HPDE6-E6E7 (cell line): ENCODE measurements at regions not wholly inside any gene's neighbourhood (a gene's known extent, or its start where the extent isn't known, plus 50 kb on each side); places are given as distances from the start of the nearest gene placed in this dataset.
"Not testable (repeated sequence)": the region's sequence is repeated elsewhere in the genome, so short reads cannot be mapped to it uniquely, and the experiment has no call there.

ENCODE experiments used
- DNase-seq: peaks from one replicate; pipeline ENCODE4 v3.0.0; 2011; ENCODE audit warnings: missing footprints; ENCODE audit errors: extremely low spot score

DNA sequence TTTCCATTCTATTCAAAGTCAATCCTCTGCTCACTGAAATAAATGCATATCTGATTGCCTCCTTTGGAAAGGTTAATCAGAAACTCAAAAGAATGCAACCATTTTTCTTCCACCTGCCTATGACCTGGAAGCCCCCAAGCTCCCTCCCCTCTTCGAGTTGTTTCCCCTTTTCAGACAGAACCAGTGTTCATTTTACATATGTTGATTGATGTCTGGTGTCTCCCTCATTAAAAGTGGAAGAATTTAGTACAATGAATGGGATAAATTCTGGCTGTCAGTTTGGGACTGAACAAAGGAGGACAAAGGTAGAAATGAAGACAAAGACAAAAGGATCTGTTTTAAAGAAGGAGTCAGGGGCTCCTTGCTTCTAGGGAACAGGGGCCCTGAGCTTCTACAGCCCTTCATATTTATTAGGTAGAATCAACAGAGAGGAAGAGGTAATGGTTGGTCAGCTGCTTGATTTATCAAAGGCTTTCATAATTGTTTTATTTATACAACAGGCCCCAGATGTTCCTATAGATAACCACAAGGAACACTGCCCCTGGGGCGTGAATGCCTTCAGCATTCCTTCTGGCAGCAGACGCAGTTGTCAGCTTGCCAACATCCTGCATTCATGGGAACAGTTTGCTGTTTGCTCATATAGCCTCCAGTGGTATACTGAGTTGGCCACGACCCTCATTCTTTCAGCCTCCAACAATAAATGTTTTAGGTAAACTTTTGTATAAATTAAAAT, 949.8 kb upstream of the LRATD1 start:
- DNase-seq = no peak

DNA sequence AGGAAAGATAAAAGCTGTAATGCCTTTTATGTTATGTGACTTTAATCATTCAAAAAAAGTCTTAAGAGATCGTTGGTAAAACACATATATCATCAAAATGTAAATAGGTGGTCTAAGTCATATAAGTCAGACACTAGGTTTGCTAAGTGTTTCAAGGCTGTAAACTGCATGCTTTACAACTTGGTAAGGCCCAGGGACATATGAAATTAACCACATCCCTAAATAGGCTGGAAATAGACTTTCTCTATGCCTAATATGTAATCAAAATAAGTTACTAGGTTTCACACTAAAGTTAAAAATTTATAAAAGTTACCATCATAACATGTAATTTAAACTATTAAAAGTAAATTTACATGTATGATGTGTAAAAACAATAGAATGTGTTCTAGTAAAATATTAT, 946.3 kb upstream of the LRATD1 start:
- no peak for DNase-seq

DNA sequence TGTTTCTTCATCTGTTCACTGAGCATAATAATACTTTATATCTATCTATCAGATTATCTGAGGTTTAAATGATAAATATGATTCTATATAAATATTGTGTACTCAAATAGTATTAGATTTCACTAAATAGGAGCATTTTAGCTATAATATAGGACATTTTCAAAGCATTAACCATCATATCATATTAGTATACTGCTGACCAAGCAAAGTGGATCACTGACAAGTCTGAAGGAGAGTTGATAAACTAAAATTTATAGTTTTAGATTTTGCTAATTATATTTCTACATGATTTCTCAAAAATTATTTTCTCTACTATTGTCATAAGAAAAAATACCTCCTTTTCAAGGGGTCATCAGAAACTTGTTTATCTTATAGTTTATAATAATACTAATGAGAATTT, 937.8 kb upstream of the LRATD1 start:
- DNase-seq = no peak

DNA sequence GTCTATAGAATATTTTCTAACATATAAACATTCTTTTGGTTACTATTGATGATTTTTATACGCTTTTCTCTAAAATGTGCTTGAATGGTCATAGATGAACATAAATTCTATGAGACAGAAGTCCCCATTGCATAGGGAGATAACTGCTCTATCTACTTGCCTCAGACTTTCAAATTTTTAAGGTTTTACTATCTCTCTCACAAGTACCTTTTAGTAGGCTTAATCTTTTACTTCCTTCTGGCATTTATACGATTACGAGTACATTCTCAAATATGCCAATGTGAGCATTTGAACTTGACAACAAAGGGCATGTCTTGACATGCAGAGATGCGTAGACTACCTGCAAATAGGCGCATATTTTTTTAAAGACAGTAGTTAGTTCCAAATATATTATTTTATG, 935.9 kb upstream of the LRATD1 start:
- DNase-seq = no peak

DNA sequence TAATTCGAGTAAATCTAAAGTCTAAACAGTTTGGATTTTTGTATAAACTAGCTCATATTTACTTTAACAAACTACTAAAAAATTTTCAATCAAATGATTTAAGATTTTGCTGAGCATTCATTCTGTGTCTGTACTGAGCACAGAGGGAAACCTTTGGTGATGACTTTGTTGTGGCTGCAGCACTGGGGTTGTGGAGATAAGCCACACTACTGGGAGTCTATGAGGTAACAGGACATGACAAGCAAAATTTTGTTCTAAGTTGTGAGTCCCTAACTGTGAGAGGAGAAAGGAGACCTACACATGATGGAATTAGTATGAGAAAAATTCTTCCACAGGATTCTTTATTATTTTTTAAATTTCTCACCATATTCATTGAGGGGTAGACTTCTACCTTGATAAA, 933.7 kb upstream of the LRATD1 start:
- no peak for DNase-seq

DNA sequence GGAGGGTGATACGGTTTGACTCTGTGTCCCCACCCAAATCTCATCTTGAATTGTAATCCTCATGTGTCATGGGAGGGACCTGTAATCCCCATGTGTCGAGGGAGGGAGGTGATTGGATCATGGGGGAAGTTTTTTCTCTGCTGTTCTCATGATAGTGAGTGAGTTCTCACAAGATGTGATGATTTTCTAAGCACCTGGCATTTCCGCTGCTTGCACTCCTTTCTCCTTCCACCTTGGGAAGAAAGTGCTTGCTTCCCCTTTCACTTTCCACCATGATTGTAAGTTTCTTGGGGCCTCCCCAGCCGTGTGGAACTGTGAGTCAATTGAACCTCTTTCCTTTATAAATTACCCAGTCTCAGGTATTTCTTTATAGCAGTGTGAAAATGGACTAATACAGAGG, 932.6 kb upstream of the LRATD1 start:
- DNase-seq = not testable (repeated sequence)

DNA sequence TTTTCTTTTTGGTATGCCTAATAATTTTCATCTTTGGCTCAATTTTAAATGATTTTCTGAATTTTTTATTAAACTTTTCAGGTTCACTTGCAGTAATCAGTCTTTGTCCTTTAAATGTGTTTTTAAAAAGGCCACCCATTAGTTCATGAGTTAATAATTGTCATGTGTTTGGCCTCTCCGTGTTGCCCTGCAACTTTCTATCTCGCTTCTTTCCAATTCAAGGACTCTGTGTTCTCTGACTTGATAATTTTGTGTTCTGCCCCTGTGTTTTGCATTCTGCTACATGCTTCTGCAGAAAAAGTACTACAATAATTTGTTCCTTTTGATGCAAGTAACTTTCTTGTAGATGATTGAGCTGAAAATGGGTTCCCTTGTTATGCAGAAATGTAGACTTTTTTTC, 921.4 kb upstream of the LRATD1 start:
- no peak for DNase-seq

DNA sequence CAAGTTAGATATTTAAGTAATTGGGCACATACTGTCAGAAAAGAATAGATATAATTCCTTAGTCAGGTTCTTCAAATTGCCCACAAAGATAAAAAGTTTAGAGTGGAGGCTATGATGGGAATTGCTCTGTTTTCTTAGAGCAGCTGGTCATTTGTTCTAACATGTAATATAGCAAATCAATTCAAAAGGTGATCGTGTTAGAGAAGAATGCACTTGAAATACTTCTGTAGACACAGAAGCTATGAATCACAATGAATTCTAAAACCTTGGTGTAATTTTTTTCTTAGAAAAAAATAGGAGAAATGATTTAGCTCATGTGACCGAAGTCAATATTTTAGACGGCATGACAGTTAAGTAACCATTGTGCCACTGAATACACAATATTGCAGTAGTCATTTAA, 918.1 kb upstream of the LRATD1 start:
- DNase-seq = peak; percentile 33

DNA sequence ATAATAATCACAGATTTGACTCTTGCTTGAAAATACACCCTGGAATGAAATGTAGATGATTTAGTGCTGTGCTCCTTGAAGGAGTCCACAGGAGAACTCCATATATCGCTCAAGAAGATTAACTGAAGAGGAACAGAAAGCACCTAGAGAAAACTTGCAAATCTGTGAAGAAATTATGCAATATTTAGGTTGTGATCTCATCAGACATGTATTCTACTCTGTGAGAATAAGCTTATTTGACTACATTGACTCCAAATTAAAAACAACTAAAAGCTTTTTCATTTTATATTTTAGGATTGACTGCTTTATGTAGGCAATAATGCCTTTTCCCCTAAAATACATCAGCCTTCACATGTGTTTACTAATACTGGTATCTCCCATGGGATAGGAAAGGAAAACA, 906.6 kb upstream of the LRATD1 start:
- no peak for DNase-seq

DNA sequence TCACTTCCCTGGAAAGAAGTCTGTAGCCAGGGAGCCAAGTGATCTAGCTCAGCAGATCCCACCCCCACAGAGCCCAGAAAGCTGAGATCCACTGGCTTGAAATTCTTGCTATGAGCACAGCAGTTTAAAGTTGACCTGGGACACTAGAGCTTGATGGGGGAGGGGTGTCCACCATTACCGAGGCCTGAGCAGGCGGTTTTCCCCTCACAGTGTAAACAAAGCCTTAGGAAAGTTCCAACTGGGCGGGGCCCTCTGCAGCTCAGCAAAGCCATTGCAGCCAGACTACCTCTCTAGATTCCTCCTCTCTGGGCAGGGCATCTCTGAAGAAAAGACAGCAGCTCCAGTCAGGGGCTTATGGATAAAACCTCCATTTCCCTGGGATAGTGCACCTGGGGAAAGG, 887.2 kb upstream of the LRATD1 start:
- DNase-seq = no peak

DNA sequence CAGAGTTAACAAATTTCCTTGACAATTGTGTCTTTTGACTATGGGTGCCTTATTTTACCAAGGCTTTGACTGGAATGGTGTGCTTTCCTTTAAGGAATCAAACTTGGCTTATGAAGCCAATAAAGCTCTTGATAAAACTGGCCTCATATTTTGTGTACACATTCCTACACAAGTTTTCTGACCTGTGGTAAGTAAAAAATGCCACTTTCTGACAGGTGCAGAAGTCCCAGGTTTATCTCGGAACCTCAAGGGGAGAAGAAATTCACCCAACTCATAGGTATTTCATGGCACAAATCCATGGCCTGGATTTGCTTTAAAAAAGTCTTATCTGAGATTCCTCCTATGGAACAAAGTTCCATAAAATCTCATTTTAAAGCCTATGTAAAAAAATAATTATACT, 880.6 kb upstream of the LRATD1 start:
- DNase-seq = no peak

DNA sequence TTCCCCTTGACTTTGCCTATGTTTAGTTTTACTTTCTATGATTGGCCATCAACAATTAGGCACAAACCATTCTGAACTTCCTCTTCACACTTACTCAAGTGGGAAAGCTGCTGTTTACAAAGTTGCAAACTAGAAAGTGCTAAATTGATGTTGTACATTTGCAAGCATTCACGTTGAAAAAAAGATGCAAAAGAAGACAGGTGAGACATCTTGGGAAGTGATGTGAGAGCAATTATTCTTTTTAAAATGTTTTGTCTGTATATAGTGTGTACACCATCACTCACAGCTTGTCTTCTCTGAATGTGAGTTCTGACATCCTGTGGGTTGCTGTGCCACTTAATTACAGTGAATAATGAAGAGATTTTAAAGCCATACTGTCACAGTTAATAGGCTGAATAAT, 874.1 kb upstream of the LRATD1 start:
- no peak for DNase-seq

DNA sequence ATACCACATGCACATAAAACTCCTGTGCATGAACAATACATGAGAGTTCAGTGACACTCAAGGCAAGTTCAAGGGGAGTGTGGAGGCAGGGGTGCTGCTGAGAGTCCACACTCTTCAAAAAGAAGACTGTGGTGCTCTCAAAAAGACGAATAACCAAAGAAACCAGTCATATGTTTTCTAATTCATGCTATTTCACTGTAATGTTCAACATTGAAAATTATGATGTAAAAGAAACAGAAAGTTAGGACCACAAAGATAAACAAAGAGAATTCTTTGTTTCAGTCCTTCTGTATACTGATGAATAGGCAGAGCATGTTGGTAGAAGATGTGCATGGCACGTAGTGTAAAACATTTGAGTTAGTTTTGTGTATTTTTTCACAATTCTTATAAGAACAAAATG, 864.2 kb upstream of the LRATD1 start:
- DNase-seq = no peak

DNA sequence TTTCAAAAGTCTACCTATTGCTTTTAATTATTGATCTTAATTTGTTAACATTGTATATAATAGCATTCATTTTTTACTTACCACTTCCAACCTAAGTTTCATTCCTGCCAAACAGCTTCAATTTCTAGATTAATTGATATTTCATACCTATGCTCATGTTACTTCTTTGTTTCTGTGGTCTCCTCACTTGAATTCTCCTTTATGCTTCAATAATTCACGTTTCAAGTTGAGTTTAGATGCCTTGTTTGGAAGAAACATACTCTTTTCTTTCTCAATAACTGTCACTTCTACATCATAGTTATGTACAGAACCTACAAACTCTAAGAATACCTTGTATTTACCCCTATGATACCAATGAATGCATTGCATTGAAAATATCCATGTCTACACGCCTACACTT, 862.2 kb upstream of the LRATD1 start:
- no peak for DNase-seq

DNA sequence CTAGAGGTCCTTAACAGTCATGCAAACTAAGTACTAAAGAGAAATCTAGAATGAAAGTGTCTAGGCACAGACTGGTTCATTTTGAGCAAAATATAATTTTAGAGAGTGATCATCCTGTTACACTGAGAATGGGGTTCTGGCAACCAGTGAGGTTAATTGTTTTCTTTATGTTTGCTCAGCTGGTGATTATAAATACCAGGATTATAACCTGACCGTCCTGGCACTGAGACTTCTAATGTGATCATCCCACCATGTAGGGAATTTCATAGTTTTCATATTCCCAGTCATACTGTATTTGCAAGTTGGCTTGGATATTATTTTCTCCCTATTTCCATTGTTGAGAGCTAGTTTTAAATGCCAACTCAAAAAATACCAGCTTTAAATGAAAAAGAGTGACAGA, 852.5 kb upstream of the LRATD1 start:
- no peak for DNase-seq

DNA sequence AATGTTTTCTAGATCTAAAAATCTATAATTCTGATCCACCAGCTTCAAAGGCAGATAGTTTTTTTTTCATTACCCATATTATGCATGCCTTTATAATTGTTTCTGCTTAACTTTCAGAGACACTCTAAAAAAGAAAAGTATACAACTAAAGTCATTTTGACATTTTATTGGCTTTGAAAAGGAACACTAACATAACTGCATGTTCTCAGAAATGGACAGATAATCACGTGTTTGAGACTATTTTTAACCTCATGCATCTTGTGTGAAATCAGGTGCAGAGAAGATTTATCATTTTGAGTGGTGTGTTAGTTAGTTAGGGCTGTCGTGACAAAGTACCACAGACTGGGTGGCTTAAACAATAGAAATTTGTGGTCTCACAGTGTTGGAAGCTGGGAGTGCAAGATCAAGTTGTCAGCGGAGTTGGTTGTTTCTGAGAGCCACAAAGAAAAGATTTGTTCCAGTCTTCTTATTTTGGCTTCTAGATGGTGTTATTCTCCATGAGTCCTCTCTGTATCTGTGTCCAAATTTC, 841.4 kb upstream of the LRATD1 start:
- no peak for DNase-seq

DNA sequence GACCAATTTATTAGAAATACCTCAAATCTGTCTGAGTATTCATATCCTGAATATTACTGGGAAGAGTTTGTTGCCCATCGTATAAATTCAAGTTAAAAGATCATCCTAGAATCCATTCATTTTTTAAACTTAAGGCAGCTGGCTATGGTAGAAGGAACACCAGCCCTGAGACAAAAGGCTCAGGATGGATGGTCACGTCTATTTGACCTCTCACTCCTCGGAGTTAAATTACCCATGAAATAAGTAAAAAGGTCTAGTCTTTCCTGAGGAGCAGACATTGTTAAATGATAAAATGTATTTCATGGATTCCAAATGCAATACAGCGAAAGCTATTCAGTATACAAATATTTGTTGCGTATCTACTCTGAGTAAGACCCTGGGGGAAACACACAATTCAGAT, 826.0 kb upstream of the LRATD1 start:
- no peak for DNase-seq

DNA sequence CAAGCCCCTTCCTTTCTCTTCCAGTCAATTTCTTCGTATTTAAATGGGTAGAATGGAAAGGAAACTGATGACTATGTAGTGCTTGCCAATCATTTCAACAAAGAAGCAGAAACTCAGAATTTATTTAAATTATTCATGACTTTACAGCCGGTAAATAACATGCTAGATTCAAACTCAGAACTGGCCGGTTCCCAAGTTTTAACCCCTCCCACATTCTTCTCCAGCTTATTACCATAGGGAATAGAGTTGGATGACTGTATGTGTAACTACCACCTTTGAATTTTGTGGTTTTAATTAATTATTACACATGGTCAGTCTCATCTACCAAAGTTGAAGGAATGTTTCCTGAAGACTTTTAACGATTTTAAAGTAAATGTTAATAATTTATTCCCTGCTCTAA, 819.3 kb upstream of the LRATD1 start:
- no peak for DNase-seq

DNA sequence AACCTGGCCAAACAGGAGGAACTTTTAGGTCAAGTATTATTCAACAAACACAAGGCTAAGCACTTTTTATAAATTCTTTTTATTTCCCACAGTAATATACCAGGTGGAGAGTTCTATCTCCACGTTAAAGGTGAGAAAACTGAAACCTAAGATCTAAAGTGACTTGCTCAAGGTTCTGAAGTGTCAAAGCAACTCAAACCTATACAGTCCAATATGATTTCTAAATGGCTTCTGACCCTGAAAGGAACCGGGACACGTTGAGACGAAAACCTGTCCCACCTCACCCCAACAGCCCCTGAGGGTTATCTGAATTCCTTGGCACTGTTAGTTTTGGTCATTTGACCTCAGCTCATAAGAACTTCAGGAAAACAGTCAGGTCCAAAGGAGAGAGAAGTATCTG, 814.5 kb upstream of the LRATD1 start:
- no peak for DNase-seq

DNA sequence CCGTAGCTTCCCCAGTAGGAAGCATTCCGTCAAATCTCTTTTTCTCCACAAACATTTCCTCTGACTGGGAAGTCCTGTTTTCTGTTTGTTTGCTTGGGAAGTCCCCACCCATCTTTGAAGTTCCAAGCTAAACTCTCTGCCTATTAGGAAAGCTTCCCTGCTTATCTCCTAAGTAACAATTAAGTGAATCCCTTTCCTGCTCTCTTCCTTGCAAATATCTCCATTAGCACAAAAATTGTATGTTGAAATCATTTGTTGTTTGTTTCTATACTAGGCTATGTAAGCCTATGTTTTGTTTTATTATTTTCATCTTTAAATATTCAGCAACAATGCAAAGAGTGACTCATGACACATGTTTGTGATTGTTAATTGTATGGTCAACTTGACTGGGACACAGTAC, 812.6 kb upstream of the LRATD1 start:
- DNase-seq = no peak

DNA sequence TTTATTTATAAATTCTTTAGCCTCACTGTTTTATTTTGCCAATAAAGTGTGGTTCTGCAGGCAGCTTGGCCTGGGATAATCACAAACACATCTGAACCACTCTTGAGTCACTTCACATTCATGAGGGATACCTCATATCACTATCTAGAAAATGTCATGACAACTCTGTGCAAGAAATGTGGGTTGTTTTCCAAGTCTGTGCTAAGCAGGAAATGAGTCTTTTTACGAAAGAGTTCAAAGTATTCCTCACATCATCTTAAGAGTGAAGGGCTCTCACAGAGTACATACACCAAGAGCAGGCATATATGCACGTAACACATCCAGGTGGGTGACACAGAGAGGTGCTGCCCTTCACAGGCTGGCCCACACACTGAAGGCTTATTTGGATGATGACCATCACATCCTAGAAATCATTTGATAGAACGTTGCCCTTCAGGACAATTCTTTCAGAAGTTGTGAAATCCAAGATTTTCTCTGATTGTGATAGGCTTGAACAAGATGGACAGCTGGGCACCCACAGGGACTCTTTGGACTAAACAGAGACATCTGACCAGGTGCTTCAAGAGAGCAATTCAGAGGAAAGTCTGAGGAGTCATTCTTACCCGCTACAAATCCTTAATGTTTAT, 811.1 kb upstream of the LRATD1 start:
- DNase-seq = peak; percentile 1

DNA sequence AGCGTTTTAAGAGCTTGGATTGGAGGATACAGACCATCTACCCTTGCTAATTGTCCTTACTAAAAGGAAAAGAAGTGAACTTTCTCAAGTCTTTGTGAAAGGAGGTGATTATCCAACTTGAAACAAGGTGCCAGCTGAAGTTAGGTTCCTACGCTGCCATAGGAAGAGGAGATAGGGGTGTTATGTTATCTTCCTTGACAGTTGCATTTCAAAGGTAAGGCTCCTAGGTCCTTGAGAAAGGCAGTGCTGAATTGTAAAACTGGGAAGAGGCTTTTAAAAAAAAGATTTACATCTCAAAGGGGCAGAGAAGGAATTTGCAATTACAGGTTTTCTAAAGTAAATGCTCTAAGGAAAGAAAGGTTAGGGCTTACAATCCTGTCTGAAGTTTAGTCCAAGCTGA, 810.2 kb upstream of the LRATD1 start:
- no peak for DNase-seq

DNA sequence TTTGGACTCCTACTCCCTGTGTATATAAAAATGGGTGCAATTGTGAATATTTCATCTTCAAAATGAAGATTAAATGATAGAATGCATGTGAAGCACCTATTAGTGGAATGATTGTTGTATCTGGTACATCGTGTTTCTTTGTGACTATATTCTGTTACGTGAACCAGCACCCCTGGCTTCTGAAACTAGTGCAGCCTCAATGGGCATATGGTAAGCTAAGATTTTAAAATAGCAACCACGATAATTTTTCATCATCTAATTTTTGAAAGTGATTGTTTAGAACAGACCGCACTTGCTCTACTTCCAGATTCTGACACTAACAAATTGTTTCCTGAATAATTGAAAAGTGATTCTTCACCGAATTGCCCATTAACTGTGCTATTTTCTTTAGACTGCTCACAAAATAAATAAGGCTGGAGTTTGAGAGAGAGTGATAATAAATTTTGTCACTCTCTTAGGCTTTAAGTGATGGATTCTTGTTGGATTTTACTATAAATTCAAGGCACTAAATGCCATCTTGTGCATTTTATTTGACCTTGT, 806.1 kb upstream of the LRATD1 start:
- no peak for DNase-seq
